K562 (cell line): ENCODE measurements at regions not wholly inside any gene's neighbourhood (a gene's known extent, or its start where the extent isn't known, plus 50 kb on each side); places are given as distances from the start of the nearest gene placed in this dataset.

ENCODE experiments used
- BMI1 ChIP-seq: fragments of 150-350 bp; IDR thresholded peaks from 2 replicates; pipeline ENCODE4 v1.6.1; 2014; ENCODE audit warnings: low read length
- CBX3 ChIP-seq, 2 experiments: IDR thresholded peaks; 1 replicate in 1 of 2; 2 replicates in 1 of 2; pipeline ENCODE4 v1.6.1; 2012; ENCODE audit warnings: inconsistent platforms in 2 of 2, low read length in 2 of 2, borderline replicate concordance in 1 of 2, control low read depth in 1 of 2
- CEBPZ ChIP-seq: fragments of 150-350 bp; IDR thresholded peaks from 2 replicates; pipeline ENCODE4 v1.6.1; 2014; ENCODE audit warnings: low read depth, mild to moderate bottlenecking, low read length, borderline replicate concordance
- ELF1 ChIP-seq: fragments of 200-800 bp; sonication (Bioruptor generic); IDR thresholded peaks from 2 replicates; pipeline ENCODE4 v1.6.1; 2016; ENCODE audit warnings: missing genetic modification characterization, missing compliant biosample characterization
- ESRRB ChIP-seq: fragments of 250-450 bp; sonication (Bioruptor Pico); IDR thresholded peaks from 2 replicates; pipeline ENCODE4 v1.5.0; 2020; ENCODE audit warnings: mild to moderate bottlenecking, moderate library complexity, borderline replicate concordance
- FOXJ3 ChIP-seq: sonication (generic); formaldehyde crosslinking; IDR thresholded peaks from 2 replicates; pipeline ENCODE4 v1.4.0; 2020; ENCODE audit warnings: mild to moderate bottlenecking, missing genetic modification reagents
- FUS ChIP-seq: fragments of 200-400 bp; formaldehyde crosslinking; optimal IDR thresholded peaks from 2 replicates; pipeline ENCODE3; 2017; ENCODE audit warnings: low read depth, low read length
- KDM2B ChIP-seq: fragments of 250-450 bp; sonication (Bioruptor Pico); IDR thresholded peaks from 2 replicates; pipeline ENCODE4 v1.8.0; 2021; ENCODE audit warnings: mild to moderate bottlenecking, moderate library complexity
- MAX ChIP-seq: sonication (generic); formaldehyde crosslinking; IDR thresholded peaks from 2 replicates; pipeline ENCODE4 v1.9.0; 2022; ENCODE audit warnings: mild to moderate bottlenecking, missing genetic modification reagents
- NELFE ChIP-seq: IDR thresholded peaks from 2 replicates; pipeline ENCODE4 v1.6.1; 2011; ENCODE audit warnings: mild to moderate bottlenecking; ENCODE audit not compliant: insufficient read depth, insufficient read length
- PHB ChIP-seq: fragments of 250-450 bp; sonication (Bioruptor Pico); IDR thresholded peaks from 2 replicates; pipeline ENCODE4 v1.5.0; 2021
- POLR2B ChIP-seq: fragments of 450-650 bp; IDR thresholded peaks from 2 replicates; pipeline ENCODE4 v1.6.1; 2018; ENCODE audit warnings: low read depth; ENCODE audit not compliant: partially characterized antibody
- RBM34 ChIP-seq: fragments of 200-400 bp; formaldehyde crosslinking; IDR thresholded peaks from 2 replicates; pipeline ENCODE4 v1.6.1; 2018; ENCODE audit warnings: low read length, borderline replicate concordance; ENCODE audit not compliant: insufficient read depth
- RNF2 ChIP-seq: sonication (generic); IDR thresholded peaks from 2 replicates; pipeline ENCODE4 v1.6.1; 2016
- RREB1 ChIP-seq: fragments of 250-450 bp; sonication (Bioruptor Pico); IDR thresholded peaks from 2 replicates; pipeline ENCODE4 v1.4.0; 2020
- SIRT6 ChIP-seq: IDR thresholded peaks from one replicate; pipeline ENCODE4 v1.6.1; 2012; ENCODE audit warnings: low read depth, mild to moderate bottlenecking, control low read depth, inconsistent platforms, low read length, moderate library complexity
- SMAD1 ChIP-seq: fragments of 150-350 bp; IDR thresholded peaks from 2 replicates; pipeline ENCODE4 v1.6.1; 2014; ENCODE audit warnings: low read length, low read depth; ENCODE audit not compliant: partially characterized antibody
- YY1 ChIP-seq, 3 experiments: IDR thresholded peaks; 2 replicates each; pipeline ENCODE4 v1.6.1; 2011; ENCODE audit warnings: low read length in 2 of 3, mild to moderate bottlenecking in 2 of 3, moderate library complexity in 2 of 3, borderline replicate concordance in 1 of 3, control low read depth in 1 of 3, low read depth in 1 of 3; ENCODE audit not compliant: insufficient read depth in 3 of 3, insufficient replicate concordance in 2 of 3, control insufficient read depth in 1 of 3, insufficient read length in 1 of 3; ENCODE audit errors: extremely low read depth in 1 of 3
- ZBED1 ChIP-seq: IDR thresholded peaks from 2 replicates; pipeline ENCODE4 v1.6.1; 2014

- TF ChIP-seq SIRT6 (no peak), ZBED1 (peak; percentile 96), POLR2B (no peak), ELF1 (tag) (no peak; the same call in 1 of the 2 replicates), MAX (CRISPR knock-in tag) (peak; percentile 92), FOXJ3 (CRISPR knock-in tag) (no peak), RNF2 (peak; percentile 99), CBX3 (IDR thresholded peaks at IDR 0.05; ENCODE audit: borderline replicate concordance in 1 of 2, low read length in 2 of 2) (peak in 1 of 2 experiments; percentile 99; a peak in 2 of 3 replicates), KDM2B (CRISPR knock-in tag) (no peak), FUS (no peak), RBM34 (no peak), NELFE (no peak), CEBPZ (no peak), BMI1 (no peak), RREB1 (CRISPR knock-in tag) (peak; percentile 94; the same call in 1 of the 2 replicates), YY1 (IDR thresholded peaks at IDR 0.05; ENCODE audit: borderline replicate concordance in 1 of 3, control insufficient read depth in 1 of 3, extremely low read depth in 1 of 3, insufficient read depth in 3 of 3, insufficient read length in 1 of 3, insufficient replicate concordance in 2 of 3, low read depth in 1 of 3, low read length in 2 of 3) (peak in 2 of 3 experiments; percentile 51 to 92), ESRRB (peak; percentile 23; the same call in 1 of the 2 replicates), SMAD1 (peak; percentile 96), PHB (CRISPR knock-in tag) (no peak)
Observed at GRCh38 chr2:157929871-157930667, 53.9 kb upstream of the ACVR1 start (continued).
